Sigmoid colon (tissue), 4 donors: ENCODE measurements at regions not wholly inside any gene's neighbourhood (a gene's known extent, or its start where the extent isn't known, plus 50 kb on each side); places are given as distances from the start of the nearest gene placed in this dataset.

Experiments used
- CTCF ChIP-seq, 4 experiments: fragments of 450-650 bp in 3 of 4; fragments of 200-600 bp in 1 of 4; IDR thresholded peaks; one replicate each; pipeline ENCODE4 v1.5.1; 2016 to 2019; ENCODE audit warnings: antibody characterized with exemption in 4 of 4, mild to moderate bottlenecking in 3 of 4, moderate library complexity in 2 of 4
- EP300 ChIP-seq, 4 donors: sonication (generic); formaldehyde crosslinking; IDR thresholded peaks; one replicate each; pipeline ENCODE4 v1.6.1; 2017; ENCODE audit warnings: antibody characterized with exemption in 4 of 4
- POLR2A ChIP-seq, 2 donors: fragments of 450-650 bp; IDR thresholded peaks; one replicate each; pipeline ENCODE4 v1.6.1; 2016; ENCODE audit warnings: antibody characterized with exemption in 2 of 2, mild to moderate bottlenecking in 2 of 2, moderate library complexity in 2 of 2

- TF ChIP-seq POLR2A (IDR thresholded peaks at IDR 0.05) (no peak), CTCF (IDR thresholded peaks at IDR 0.05) (no peak), EP300 (IDR thresholded peaks at IDR 0.05) (no peak)
Observed at GRCh38 chr16:85315866-85316265, 203.6 kb upstream of the CIBAR2 start.
